ENCODE measurements at regions not wholly inside any gene's neighbourhood (a gene's known extent, or its start where the extent isn't known, plus 50 kb on each side); places are given as distances from the start of the nearest gene placed in this dataset.

DNA sequence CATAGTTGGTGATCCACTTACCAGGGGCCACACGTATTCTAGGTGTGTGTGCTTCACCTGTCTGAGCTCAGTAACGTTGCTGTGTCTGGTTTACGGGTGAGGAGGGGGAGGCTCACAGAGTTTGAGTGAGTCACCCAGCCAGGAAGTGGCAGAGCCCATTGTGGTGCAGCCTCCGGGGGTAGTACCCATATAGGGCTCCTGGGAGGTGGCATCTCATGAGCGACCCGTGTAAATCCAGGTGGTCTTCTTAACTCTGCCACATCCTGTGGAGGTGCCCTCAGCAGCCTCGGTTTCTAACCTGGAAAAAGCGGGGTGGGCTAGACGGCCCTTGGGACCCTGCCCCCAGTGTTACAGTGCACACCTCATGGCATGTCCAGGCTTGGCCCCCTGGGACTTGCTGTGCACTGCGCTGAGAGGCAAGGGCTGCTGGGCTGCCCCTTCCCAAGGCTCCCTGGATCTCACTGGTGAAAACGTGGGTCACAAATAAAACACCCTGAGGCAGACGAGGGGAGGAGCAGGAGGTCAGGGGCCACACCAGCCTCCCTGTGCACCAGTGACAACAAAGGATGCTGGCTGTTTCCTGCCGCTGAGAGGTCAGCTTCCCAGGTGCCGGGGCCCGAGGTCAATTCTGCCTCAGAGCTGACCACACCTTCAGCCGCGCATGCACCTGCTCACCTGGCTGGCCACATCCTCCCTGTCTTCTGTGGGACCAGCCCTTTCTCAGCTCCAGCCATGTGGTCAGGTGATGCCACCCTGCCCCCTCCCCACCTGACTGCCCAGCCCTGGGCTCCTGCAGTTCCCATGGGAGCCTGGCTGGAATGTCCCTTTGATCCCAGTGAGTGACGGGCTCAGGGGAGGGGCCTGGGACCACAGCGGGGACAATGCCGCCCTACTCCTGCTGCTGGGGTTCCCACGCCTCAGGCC is 305.1 kb downstream of the CTTN start:
- DNase-seq (ENCODE audit: low spot score) = no peak

DNA sequence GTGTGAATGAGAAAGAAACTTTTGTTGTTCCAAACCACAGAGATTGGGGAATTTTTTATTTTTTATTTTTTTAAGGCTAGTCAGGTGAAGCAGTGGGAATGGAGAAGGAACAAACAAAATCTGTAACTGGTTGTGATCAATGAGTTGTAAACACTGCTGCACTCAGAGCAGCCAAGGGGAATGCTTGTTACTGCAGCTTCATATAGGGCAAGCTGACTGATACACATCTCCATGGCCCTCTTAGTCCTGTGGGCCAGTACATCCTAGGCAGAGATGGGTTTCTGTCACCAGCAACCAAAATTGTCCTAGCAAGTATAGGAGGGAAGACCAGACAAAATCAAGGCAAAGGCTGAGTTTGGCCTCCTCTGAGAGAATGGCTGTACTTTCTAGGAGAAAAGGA is 306.8 kb downstream of the CTTN start:
- DNase-seq (ENCODE audit: low spot score) = no peak

DNA sequence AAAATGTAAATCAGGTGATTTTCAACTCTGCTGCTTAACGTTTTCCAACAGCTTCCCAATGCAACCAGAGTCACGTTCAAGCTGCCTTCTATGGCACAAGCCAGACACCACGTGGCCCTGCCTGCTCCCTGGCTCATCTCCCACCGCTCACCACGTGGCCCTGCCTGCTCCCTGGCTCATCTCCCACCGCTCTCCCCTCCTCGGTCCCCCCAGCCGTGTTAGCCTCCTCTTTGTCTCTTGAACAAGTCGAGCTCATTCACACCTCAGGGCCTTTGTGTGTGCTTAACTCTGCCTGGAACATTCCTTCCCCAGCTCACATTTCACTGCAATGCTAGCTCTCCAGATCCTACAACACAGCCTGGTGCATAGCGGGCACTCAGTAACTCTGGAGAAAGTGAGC is 307.6 kb downstream of the CTTN start:
- DNase-seq (ENCODE audit: low spot score) = no peak

DNA sequence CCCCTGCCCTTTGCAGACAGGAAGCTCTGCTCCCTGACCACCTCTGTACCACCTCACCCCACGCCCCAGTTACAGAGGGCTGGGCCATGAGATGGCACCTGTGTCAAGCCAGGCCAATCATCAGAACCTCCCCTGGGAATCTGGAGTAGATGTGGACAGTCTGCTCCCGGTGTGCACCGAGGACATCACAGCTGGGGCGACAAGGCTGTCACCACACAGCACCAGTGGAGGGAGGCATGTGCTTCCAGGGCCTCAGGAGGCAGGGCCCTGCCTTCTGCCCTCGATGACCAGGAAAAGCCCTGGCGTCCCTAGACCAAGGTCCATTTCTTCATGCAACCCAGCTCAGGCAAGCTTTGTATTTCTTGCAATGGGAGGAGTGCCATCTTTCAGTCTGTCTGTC is 309.5 kb downstream of the CTTN start:
- no peak for DNase-seq (ENCODE audit: low spot score)

DNA sequence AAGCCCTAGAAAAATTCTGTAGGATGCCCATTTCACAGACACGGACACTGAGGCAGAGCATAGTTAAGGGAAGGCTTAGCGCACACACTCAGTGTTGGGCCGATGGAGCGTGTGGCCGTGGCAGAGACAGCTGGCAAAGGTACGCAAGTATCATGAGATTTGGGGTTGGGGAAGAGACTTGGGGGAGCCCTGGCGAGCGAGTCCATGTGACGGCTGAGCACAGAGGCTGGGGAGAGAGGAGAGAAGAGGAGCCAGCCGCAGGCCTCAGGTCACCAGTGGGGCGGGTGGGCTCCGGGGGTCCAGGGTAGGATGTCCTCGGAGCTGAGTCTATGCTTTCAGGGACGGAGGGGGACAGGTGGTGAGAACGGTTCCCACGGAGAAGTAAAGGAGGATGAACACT is 311.3 kb downstream of the CTTN start:
- no peak for DNase-seq (ENCODE audit: low spot score)

DNA sequence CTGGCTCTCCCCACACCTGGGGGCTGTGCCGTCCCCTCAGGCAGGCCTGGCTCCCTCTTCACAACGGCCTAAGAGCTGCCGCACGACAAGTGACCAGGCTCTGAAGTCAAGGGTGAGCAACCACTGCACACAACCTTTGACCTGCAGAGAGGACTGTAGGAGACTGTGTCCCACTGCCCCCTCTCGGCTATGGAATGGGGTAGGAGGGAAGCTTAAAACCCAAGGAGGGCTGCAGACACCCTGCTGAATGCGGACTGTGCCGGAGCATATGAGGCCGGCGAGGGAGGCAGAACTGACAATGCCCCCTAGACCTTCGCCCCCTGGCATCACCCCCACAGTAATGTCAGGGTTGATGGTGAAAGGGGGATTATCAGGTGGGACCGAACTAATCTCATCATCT is 311.9 kb downstream of the CTTN start:
- no peak for DNase-seq (ENCODE audit: low spot score)

DNA sequence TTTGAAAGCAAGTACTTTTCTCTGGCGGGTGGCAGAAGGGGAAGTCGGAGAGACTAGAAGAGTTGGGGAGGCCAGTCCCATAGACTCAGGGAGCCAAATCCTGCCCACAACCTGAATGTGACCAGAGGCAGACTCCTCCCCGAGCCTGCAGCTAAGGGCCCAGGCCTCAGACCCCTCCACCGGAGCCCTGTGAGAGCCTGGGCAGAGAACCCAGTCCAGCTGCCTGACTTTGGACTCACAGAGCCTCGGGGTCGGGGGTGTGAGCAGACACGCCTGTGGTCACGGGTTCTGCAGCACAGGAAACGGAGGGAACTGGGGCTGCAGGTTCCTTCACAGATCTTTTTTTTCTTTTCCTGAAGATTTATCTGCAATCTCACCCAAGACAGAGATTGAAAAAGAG is 312.3 kb downstream of the CTTN start:
- DNase-seq (ENCODE audit: low spot score) = no peak

DNA sequence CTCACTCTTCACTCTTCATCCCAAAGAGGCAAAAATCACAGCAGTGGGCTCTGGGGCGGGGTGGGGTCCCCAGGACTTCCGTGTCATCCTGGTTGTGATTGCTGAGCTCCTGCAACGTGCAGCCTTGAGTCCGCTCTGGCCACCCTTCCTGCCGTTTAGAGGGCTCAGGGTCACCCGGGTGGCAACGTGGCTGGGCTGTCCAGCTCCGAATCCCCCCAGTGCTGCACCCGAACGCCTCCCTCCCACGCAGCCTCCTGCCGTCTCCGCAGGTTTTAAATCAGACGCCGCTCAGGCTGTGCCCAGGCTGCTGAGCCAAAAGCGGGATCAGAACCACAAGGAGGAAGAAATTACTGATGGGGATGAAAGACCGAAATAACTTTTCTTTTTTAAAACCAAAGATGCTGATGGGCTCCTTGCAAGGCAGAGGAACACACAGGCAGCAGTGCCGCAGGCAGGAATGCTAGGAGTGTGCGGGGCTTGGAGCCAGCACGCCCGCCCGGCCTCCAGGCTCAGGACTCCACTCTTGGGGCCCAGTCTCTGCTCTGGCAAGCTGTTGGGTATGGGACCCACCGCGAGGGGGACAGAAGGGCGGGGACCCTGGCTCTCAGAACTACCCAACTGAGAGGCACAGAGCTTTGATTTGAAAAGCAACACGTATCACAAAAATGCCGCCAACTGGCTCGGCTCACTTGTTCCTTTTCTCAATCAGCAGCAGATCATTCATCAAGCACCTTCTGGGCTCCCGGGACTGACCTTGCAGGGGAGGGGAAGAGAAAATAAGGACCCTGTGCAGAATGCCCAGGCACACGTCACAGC is 313.0 kb downstream of the CTTN start:
- no peak for DNase-seq (ENCODE audit: low spot score)

DNA sequence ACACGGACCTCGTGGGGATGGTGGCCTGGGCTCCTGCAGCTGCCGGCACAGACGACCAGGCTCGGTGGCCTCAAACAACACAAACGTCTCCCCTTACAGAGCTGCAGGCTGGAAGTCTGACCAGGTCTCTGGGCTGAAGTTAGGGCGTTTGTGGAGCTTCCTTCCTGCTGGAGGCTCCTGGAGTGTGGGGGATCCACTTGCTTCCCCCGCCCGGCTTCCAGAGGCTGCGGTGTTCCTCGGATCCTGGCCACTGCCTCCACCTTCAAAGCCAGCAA is 313.5 kb downstream of the CTTN start:
- DNase-seq (ENCODE audit: low spot score) = no peak

DNA sequence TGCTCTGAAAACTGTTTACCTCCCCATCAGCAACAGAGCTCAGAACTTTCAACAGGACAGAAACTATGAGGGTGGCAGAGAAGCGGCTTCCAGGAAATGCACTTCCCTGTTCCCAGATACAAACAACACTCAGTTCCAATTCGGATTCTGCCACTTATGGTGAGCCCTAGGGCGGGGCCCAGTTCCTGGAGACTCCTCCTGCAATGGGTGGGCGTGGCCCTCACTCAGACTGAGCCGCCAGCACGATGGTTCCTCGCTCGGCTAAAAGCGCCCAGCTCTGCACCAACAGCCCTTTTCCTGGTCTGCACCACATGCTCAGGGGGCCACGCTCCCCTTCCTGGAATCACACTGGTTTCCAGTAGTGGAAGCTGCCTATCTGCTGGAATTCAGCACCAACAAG is 314.1 kb downstream of the CTTN start:
- no peak for DNase-seq (ENCODE audit: low spot score)

DNA sequence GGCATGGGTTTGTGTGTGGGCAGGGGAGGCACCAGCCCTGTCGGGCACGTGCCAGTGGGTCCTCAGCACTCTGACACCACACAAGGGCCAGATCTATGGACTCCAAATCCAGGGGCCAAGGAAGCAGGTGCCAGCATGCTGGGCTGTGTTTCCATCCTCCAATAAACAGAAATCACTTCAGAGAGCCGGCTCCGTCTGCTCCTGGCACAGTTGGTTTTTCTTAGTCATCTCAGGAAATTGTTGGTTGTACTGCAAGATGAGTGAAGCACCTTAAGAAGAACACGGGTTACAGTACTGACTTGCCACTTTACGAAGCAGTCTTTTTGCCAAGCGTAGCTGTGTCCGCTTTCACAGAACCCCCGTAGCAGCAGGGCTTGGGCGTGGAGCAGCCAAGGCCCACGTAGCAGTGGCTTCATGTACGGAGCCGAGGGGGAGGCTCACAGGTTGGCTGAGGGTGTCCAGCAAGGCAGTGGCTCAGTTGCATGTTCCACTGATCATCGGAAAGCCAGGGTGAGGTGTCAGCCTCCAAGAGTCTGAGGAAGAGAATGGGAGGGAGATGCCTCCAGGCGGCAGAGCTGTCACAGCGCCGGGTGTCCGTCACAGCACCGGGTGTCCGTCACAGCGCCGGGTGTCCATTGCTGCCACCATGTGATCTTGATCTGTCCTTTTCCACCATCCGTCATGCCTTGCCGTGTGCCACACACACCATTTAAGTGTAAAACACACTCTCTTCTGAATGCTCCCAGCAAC is 314.9 kb downstream of the CTTN start:
- DNase-seq (ENCODE audit: low spot score) = no peak

DNA sequence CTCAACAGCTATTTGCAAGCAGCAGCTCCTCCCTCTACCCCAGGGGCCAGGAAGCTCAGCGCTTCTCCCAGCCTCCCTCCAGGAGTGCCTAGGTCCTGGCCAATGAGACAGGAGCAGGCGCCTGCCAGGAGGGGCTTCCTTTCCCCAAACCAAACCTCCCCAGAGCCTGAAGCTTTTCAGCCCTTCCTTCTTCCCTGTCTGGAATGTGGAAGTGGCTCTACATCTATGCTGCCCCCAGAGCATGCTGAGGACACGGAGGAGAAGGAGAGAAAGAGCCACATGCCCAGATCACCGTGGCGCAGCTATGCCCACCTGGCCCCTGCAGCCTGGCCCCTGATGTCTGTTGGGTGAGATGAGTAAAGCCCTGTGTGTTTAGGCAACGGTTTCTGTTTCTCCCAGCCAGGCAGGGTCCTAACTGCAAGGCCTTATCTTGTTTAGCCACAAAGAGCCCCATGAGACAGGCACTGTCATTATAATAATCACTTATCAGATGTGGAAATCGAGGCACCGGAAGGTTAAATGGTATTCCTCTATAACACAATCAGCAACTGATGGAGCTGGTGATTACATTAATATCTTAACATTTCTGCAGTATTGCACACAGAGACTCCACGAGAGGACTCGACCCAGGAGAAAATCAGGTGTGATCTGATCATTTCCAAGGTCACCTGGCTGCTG is 315.8 kb downstream of the CTTN start:
- DNase-seq (ENCODE audit: low spot score) = peak; percentile 4

DNA sequence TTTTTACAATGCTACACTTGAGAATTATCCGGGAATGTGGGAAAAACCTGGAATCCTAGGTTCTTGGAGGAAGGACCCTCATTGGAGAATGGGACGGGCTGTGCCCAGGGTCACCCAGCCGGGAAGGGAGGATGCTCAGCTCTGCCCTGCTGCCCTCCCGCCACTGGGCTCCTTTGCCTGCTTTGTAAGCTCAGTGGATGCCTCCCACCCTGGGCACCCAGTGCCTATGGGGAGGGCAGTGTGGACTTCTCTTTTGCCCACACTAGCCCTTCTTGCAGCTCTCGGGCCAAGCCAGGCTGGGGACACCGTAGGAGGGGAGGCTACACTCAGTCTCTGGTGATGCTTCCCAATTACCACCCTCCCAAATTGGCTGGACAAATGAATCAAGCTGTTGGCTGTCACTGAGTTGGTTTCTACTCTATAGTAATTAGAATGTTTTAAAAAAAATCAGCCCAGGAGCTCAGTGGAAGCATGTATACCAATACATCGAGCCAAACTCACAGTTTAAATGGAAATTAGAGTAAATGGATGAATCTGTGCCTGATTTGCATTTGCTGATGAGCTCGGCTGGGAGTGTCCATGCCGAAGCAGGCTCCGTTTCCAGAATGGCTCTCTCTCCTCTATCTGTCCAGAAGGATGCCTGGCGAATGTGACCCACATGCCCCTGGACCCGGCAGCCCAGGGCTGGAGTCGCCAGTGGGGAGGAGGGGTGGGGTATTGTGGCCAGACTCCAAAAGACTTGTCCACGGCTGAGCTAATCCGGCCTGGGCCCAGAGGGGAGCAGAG is 317.0 kb downstream of the CTTN start:
- no peak for DNase-seq (ENCODE audit: low spot score)

DNA sequence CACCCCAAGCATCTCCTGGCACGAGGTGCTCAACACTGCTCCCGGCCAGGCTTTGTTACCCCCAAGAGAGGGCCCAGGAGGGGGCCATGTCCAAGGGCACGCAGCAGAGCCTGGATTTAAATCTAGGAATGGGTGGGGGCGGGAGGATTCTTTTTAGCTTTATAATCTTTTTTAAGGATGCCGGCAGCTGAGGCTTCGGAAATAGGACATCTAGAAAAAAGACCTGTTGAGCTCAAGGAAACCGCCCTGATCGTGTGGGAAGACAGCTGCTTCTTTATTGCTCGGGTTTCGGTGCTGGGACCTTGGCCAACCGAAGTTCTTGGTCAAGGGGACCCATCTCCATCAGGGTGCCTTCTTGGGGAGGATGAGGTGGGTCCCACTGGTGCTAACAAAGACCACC is 317.9 kb downstream of the CTTN start:
- no peak for DNase-seq (ENCODE audit: low spot score)

DNA sequence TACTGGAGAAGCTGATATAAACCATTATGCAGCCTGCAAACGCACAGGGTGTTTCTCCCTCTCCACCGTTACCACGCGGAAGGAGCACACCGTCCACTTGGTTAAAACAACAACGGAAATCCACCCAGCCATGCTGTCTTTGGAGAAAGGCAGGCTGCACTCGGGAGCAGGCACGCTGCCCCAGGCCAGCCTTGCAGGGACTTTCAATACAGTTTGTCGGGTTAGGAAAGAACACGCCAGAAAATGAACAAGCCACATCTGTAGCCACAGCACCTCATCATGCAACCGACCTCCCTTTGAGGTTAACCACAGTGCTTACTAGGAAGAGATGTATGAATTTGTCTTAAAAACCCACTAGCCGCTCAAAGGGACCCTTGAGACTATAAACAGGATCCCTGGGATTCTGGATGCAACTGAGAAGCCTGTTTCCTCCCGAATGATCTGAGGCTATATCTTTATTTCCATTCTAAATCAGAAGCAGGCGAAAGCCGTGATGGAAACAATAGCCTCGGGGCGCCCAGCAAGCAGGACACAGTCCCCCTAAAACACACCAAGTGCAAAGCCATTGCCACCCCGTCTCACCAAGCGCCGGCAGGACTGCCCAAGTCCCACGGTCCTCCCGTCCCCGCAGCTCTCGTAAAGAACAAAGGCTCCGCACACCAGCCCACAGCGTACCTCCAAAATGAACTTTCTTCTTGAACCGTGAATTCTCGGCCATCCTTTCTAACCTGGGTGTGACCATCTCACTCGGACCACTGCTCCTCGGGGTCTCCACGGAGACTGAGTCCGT is 318.9 kb downstream of the CTTN start:
- DNase-seq (ENCODE audit: low spot score) = no peak

DNA sequence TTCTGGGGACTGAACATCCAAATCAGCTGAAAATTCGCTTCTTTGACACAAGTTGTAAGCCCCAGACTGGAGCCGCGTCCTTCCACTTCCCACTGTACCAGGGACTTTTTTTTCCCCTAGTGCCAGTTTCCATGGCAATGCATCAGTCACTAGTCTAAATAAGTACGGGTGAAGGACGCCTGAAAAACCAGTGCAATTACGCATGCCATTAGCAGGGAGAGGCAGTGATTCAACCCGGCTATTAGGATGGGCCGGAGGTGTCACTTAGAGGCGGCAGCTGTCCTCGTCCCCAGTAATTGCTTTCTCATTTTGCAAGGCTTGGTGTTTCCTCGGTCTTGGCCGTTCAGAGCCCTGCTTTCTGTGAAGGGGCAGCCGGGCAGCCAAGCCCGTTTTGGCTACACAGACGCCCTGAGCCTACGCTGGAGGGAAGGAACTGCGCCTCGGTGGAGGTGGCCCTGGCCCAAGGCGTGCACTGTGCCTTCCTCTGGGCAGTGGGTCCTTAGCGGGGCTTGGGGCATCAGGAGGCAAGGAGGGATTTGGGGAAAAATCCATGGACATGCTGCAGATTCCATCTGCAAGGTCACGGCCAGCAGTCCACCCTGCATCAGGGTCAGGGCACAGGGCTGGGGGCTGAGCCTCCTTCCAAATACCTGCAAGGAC is 319.7 kb downstream of the CTTN start:
- no peak for DNase-seq (ENCODE audit: low spot score)

DNA sequence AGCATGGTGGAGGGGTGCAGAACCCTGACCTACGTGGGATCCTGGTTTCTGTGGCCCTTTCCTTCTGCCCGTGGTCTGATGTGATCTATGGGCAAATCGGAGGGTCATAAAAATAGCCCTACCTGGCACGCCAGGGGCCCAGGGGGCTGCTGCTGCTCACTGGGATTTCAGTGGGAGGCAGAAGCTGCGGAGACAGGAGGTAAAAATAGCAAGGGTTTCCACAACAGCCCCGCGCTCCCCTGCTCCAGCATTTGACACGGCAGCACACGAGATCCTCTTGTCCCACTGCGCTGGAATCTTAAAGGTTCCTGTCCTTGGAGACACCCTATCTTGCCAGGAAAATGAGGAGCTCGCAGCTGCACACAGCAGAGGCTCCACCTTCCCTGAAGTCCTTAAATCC is 321.2 kb downstream of the CTTN start:
- DNase-seq (ENCODE audit: low spot score) = no peak

DNA sequence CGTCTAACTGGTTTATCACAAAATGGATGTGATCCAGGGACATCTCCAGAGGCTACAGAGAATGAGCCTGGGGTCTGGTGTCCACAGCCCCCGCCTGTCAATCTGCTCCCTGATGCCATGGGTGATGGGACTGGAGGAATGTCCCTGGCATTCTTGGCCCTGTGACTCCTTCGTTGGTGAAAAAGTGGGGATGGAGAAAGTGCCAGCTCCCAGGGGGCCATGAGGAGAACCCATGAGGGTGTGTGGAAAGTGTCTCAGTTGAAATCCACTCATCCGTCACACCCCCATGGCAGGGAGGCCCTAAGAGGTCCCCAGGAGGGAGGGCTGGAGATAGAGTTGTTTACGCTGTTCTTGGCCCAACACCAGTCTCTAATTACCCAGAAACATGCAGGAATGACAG is 322.0 kb downstream of the CTTN start:
- DNase-seq (ENCODE audit: low spot score) = no peak

DNA sequence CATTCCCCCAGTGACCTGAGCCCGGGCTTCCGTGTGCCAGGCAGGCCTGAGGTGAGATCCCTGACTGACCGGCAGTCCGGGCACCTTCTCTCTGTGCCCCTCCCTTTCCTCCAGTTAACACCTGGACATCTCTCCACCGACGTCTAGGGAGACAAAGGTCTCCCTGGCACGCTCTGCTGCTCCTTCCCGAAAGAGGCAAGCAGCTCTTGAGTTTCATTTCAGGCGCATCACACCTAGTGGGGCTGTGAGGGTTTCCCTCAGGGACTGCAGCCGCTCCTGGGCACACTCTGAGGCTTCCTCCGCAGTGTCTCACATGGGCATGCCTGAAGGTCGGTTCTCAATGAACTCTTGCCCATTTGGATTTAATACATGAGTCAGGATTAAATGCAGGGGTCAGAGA is 322.7 kb downstream of the CTTN start:
- DNase-seq (ENCODE audit: low spot score) = no peak

DNA sequence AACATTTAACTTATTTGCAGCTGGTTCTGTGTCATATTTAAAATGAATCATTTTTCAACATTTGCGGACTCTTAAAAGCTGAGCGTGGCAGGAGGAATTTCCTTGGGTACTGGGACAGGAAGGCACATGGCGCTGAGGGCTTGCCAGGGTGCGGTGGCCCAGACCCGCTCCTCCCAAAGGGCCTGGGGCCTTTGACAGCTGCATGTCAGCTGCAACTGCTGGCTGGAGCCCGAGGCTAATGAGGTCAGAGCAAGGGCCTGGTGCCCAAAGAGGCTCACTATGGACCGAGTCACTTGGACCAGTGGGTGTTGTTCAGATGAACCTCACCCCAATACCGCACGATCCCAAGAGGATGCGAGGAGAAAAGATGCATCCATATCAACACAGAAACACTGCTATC is 326.9 kb downstream of the CTTN start:
- DNase-seq (ENCODE audit: low spot score) = no peak

Data from kidney tubule cell (primary cell).